Cerebellar nuclear complex (tissue), 1 donor: ENCODE measurements at regions not wholly inside any gene's neighbourhood (a gene's known extent, or its start where the extent isn't known, plus 50 kb on each side); places are given as distances from the start of the nearest gene placed in this dataset.

ENCODE experiments used
- DNase-seq, 2 experiments: peaks; one replicate each; lab custom pipeline; 2025; lab: John Stamatoyannopoulos, UW

GRCh38 chr12:105843561-105843960, 295.2 kb downstream of the NUAK1 start:
- no peak for DNase-seq

DNA sequence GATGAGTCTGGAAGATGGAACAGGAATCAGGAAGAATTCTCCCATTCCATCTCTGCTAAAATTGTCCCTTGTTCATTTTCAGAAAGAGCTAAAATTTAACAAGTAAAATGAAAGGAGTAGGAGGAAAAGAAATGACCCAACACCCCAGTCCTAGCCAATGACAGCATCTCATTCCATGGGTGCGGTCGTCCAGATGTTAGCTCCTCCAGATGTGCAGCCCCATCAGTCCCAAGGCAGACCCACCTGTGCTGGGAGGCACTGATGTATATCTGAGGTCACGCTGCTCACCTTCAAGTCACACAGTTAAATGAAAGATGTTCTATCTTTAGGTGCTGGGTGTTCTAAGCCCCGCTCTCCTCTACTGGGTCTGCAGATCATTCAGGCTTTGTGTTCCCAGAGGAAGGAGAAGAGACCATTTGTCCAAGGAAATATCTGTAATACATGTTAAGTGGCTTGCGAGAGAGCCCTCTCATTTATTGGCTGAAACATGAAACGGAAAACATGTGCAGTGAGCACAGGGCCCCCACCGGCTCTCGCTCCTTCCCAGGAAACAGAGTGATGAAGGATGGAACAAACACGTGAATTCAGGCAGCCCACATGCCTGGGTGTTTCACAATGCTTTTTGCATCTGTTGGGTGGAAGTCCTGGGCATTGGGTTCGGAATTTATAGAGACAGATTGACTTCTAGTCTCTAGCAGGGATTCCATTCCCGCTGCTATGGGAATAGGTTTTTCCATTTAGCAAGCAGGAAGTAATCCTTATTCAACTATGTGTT, 294.6 kb downstream of the NUAK1 start:
- no peak for DNase-seq

- no peak for DNase-seq
These were observed 292.4 kb downstream of the NUAK1 start for GRCh38 chr12:105846331-105846730.

GRCh38 chr12:105847068-105847467, 291.7 kb downstream of the NUAK1 start:
- DNase-seq: no peak

- DNase-seq: no peak
These were observed 290.5 kb downstream of the NUAK1 start for GRCh38 chr12:105848286-105848685.

GRCh38 chr12:105850103-105850968, 288.4 kb downstream of the NUAK1 start:
- DNase-seq: no peak

- DNase-seq: no peak
These were observed 286.3 kb downstream of the NUAK1 start for GRCh38 chr12:105852496-105852895.

- DNase-seq: no peak
These were observed 285.8 kb downstream of the NUAK1 start for GRCh38 chr12:105852951-105853350.

- DNase-seq: no peak
These were observed 284.7 kb downstream of the NUAK1 start for GRCh38 chr12:105854071-105854470.

- no peak for DNase-seq
These were observed 283.2 kb downstream of the NUAK1 start for GRCh38 chr12:105855361-105856047.

- DNase-seq: no peak
These were observed 282.7 kb downstream of the NUAK1 start for GRCh38 chr12:105856048-105856405.

DNA sequence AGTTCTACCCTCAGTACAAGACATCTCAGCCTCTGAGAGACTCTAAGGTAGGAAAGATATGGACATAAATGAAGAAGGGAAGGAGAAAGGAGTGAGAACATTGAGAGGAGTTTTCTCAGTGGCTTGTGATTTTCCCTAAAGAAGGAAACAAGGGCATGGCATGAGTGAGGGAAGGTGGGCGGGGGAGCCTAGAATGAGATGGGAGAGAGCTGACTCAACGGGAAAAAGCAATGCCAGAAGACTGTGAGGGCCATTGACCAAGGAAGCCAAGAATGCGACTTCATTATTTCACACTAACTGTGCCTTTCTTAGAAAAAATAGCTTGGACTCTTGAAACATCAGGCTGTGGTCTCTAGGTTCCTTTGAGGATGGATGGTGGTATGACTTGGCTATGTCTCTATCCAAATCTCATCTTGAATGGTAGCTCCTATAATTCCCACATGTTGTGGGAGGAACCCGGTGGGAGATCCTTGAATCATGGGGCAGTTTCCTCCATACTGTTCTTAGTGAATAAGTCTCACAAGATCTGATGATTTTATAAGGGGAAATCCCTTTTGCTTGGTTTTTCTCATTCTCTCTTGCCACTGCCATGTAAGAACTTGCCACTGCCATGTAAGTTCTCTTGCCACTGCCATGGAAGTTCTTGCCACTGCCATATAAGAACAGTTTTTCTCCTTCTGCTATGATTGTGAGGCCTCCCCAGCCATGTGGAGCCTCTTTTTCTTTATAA, 279.6 kb downstream of the NUAK1 start:
- no peak for DNase-seq

GRCh38 chr12:105860561-105861207, 278.1 kb downstream of the NUAK1 start:
- no peak for DNase-seq

- no peak for DNase-seq
These were observed 277.5 kb downstream of the NUAK1 start for GRCh38 chr12:105861227-105861626.

DNA sequence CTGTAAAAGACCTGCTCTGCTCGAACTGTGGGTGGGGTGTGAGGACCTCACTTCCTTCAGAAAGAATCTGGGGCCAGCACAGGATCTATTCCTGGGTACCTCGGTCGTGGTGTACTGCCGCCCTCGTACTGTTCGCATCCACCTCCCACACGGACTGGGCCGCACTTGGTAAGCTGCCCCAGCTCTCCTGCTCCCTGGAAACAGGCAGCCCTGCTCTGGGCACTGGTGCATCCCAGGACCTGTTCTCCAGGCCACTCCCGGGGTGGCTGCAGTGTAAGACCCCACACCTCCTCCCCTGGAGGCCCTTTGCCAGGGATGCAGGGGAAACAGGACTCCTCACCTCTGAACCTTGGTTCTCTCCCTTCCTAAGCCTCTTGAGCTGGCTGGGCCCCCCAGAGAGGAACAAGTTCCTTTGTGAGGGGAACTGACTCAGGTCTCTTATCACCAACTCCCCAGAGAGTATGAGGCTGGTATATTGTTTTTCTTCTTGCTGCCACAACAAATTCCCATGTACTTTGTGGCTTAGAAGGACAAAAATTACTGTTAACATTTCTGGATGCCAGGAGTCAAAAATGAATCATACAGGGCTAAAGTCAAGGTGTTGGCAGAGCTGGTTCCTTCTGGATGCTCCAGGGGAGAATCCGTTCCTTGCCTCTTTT, 276.5 kb downstream of the NUAK1 start:
- no peak for DNase-seq

- DNase-seq: no peak
These were observed 274.4 kb downstream of the NUAK1 start for GRCh38 chr12:105864316-105864715.

- no peak for DNase-seq
These were observed 273.9 kb downstream of the NUAK1 start for GRCh38 chr12:105864901-105865300.

DNA sequence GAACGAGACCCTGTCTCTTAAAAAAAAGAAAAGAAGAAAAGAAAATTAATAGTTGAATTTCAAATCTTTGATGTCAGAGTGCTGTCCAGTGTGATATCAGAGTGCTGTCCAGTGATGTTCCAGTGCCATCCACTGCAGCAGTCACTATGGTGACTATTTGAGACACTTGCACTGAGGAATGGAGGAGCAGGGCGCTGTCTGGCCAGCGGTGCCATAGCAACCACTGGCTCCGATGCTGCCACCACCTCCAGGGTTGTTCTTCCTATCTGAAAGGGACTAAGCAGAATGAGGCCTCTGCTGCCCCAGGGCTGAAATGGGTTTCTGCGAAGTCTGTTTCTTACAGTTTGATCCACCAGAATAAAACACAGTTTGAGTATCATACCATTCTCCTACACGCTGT, 272.9 kb downstream of the NUAK1 start:
- DNase-seq: no peak

DNA sequence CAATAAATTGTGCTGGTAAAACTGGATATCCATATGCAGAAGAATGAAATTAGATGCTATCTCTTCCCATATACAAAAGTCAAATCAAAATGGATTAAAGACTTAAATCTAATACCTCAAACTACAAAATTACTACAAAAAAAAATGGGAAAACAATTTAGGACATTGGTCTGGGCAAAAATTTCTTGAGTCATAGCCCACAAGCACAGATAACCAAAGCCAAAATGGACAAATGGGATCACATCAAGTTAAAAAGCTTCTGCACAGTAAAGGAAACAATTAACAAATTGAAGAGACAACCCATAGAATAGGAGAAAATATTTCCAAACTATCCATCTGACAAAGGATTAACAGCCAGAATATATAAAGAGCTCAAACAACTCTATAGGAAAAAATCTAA, 264.6 kb downstream of the NUAK1 start:
- no peak for DNase-seq

DNA sequence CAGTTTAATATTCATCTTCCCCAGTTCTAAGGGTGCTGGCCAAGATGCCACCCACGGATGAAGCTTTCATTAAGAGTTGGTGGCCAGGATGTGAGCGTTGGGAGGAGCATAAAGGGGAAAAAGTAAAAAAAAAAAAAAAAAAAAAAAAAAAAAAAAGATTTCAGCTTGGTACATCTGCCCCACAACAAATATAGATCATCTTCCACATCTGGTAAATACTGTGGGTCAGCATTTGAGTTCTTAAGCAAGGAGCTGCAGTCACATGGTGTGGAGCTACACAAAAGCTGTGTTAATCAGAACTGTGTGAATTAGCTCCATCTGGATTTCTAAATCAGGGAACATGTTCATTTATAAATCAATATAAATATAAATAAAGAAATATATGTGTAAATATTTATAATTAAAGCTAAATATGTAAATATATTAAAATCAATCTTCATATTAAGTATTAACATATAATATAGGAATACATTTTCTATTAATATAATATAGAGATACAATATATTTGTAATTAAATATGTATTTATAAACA, 262.3 kb downstream of the NUAK1 start:
- DNase-seq: no peak

DNA sequence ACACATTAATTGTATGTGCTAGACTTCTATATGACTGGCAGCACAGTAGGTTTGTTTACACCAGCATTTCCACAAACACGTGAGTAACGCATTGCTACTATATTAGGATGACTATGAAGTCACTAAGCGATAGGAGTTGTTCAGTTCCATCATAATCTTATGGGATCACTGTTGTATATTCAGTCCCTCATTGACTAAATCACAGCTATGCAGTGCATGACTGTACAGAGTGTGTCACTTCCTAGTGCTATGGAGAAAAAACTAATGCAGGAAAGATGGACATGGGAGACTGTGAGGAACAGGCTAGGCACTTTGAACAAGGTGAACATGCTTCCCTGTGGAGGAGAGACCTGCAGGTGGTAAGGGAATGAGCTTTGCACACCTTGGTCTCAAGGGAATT, 259.8 kb downstream of the NUAK1 start:
- DNase-seq: no peak
